SK-N-MC (cell line): ENCODE measurements at regions not wholly inside any gene's neighbourhood (a gene's known extent, or its start where the extent isn't known, plus 50 kb on each side); places are given as distances from the start of the nearest gene placed in this dataset.

Experiments
- EZH2 ChIP-seq: fragments of 200-600 bp; sonication (generic); IDR thresholded peaks from one replicate; pipeline ENCODE4 v1.6.1; 2017; ENCODE audit warnings: antibody characterized with exemption
- POLR2AphosphoS5 ChIP-seq: IDR thresholded peaks from 2 replicates; pipeline ENCODE4 v1.6.1; 2012; ENCODE audit warnings: mild to moderate bottlenecking, low read depth, low read length, borderline replicate concordance

GRCh38 chr11:98409069-98409468, 611.7 kb upstream of the CNTN5 start:
- no peak for TF ChIP-seq POLR2AphosphoS5
- no peak for TF ChIP-seq EZH2
